ENCODE measurements at regions not wholly inside any gene's neighbourhood (a gene's known extent, or its start where the extent isn't known, plus 50 kb on each side); places are given as distances from the start of the nearest gene placed in this dataset.
"Not testable (repeated sequence)": the region's sequence is repeated elsewhere in the genome, so short reads cannot be mapped to it uniquely, and the experiment has no call there.

DNA sequence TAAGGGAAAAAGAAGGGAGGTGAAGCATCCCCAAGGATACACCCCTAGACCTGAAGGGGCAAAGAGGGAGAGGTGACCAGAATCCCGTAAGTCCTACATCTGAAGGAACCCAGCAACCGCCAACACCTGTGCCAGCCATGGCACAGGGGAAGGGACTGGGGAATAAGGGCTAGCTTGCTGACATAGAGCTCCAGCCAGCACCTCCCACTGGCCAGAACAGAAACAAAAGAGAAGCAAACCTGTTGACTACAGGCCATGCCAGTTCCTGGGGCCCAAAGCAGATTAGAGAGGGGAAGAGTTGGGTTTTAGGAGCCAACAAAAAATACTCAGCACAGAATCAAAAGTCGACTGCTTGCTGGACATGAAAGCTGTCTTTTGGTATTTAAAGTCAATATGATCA lies 244.6 kb downstream of the SUCLG1 start:
- no peak for DNase-seq (ENCODE audit: low spot score)

DNA sequence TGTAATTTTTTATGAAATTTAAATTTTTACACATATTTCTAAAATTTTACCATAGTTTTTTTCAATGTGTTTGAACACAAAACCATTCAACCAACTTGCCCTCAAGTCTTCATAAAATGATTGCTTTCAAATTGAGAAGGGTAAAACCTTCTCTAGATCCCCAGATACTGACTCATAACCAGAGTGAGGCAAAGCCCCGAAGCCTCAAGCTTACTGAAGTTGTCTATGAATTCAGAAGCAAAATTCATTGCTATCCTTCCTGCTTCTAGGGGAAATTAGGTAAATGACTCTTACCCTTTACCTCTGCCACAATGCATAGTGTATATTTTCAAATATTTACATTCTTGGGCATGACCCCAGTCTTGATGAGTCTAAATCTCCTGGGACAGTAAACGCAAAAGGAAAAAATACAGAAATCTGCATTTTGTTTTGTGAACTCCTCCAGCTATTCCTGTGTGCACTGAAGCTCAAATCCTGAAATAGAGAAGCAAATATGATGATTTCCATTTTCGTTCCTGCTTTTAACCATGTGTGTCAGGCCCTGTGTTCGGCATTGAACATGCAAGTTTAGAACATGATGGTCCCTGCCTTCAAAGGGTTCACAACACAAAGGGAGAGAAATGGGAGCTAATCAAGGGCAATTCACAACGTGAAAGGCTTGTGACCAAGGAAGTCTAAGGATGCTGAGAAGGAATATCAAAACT lies 246.3 kb downstream of the SUCLG1 start:
- no peak for DNase-seq (ENCODE audit: low spot score)

DNA sequence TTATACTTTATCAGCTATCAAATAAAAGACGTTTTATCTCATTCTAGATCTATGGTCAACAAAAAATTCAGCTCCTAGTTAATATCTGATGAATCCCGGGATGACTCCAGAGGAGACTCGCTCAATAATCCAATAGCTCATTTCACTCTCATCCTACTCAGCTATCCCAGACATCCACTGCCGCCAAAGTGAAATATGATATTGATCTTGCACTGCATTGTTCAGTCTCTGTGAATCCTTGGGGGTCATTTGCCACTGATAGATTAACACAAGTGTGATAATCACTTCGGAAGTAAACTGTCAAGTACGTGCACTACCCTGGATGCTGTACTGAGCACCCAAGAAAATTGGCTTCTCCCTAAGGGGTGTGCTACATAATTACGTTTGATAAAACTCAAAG lies 249.1 kb downstream of the SUCLG1 start:
- no peak for DNase-seq (ENCODE audit: low spot score)

DNA sequence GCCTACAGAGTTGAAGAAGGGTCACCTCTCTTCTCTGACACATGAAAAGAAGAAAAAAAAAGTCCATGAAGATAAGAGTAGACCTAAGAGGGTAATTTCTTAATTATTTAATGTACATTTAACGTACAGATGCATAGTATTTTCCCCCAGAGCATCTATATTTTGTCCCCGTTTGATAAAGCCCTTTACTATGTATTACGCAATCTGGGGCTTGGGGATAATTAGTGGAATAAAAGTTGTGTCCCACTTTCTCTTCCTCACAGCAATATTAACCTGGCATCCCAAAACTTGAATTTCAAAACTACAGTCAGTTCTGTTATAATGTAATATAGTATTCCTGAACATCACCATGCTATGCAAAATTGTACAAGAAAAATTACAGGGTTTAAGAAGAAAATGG lies 254.1 kb downstream of the SUCLG1 start:
- DNase-seq (ENCODE audit: low spot score), result no peak

DNA sequence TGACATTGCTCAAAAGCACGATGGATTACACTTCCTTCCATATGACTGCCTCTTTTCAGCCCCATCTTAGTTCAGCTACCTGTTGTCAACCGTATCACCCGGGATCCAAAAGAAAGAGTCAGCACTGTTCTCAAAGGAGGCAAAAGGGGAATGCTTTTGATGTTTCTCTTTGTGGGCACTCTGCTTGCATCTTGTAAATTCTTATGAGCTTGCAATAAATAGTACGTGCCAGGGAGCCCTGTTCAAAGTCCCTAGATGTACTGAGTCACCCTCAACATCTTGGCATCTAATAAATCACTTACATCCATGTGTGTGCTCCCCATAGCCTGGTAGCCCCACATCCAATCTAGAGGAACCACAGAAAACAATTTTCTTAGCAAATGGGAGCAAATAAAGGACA lies 256.9 kb downstream of the SUCLG1 start:
- DNase-seq (ENCODE audit: low spot score), result no peak

DNA sequence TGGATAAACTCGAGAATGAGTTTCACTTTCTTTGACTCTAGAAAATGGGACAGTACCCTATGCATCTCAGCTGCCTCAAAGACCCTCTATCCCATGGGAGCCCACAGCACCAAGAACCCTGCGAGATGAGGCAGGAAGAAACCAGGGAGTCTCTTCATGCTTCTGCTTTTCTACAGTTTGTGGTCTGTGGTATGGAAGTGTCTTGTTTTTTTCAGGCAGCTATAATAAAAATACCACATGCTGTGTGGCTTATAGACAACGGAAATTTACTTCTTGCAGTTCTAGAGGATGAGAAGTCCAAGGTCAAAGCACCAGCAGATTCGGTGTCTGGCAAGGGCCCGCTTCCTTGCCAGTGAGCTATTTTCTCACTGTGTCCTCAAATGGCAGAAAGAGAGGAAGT lies 257.9 kb downstream of the SUCLG1 start:
- no peak for DNase-seq (ENCODE audit: low spot score)

DNA sequence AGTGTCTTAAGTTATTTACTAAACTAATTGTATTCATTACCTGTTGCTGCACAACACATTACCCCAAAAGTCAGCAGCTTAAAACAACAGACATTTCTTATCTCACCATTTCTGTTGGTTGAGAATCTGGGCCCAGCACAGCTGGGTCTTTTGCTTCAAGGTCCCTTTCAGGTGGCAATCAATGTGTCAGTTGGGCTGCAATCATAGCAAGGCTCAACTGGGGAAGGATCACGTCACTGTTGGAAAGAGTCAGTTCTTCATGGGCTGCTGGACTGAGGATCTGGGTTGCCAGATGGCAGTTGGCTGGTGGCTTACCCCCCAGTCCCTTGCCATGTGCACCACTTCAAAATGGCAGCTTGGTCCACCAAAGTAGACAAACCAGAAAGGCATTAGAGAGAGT lies 261.2 kb downstream of the SUCLG1 start:
- DNase-seq (ENCODE audit: low spot score), result no peak

DNA sequence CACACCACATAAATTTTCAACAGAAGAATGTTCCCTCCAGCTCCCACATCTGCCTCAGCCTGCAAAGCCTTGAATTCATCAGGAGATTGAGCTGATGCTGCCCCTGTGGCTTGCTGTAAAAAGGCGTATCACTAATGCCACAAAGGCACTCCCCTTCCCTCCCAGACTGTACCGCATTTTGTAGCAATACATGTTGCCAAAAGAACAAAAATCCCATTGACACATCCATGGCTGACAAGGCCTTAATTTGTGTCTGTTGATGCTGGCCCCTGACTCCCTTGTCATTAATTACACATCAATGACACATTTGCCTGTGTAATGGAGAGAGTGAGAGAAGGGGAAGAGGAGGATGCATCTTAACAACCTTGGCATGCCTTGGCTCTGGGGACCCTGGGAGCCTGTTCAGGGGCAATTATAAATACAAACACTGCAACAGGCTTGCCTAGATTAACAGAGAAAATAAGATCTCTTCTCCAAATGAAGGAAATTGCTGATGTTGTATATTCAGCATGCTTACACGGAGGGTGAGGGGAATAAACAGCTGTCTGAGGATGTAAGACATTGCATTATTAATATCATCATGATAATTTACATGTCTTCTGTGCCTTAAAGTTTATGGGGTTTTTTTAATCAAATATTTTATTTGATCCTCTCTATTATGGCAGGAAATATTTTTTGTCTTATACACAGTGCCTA lies 264.0 kb downstream of the SUCLG1 start:
- DNase-seq (ENCODE audit: low spot score), result no peak

DNA sequence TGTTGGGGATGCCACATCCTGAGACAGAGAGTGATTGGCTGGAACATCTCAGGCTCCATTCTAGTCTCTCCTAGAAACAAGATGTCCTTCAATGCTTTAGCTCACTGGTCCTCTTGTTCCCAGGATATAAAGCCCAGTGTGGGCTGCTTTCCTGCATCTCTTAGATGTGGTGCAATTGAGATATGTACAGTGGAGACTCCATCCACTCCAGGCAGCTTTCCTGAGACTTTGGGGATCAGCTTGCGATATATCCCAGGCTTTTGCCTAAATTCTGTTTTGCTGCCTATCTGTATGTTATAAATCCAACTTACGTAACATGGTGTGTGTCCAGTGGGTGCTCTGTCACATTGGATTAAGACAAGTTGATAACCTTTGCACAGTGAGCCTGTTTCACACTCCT lies 264.9 kb downstream of the SUCLG1 start:
- DNase-seq (ENCODE audit: low spot score), result no peak

DNA sequence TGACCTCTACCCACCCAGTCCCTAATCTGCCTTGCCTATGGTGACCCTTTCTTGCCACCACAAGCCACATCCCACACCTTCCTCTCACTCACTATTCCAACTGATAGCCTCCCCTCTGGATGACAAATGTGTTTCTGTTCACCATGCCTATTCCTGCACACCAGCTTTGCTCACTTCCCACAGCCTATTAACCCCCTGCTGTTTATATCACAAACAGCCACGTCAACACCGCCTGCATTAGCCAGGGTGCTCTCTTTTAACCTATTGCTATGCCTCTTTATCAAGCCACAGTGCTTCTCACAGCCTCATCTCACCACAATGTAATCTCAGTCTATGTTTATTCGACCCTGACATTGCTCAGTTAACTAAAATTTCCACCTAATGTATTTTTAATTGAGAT lies 271.8 kb downstream of the SUCLG1 start:
- no peak for DNase-seq (ENCODE audit: low spot score)

DNA sequence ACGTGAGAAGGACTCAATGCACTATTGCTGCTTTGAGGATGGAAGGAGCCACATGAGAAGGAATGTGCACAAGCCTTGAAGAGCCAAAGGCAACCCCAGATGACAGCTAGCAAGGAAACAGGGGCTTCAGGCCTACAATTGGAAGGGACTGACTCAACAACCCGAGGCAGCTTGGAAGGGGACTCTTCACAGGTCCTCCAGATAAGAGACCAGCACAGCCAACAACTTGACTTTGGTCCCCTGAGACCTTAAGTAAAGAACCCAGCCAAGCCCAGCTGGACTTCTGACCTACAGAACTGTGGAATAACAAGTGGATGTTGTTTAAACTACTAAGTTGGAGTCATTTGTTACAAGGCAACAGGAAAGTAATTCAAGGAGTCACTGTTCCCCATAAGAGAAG lies 277.2 kb downstream of the SUCLG1 start:
- no peak for DNase-seq (ENCODE audit: low spot score)

DNA sequence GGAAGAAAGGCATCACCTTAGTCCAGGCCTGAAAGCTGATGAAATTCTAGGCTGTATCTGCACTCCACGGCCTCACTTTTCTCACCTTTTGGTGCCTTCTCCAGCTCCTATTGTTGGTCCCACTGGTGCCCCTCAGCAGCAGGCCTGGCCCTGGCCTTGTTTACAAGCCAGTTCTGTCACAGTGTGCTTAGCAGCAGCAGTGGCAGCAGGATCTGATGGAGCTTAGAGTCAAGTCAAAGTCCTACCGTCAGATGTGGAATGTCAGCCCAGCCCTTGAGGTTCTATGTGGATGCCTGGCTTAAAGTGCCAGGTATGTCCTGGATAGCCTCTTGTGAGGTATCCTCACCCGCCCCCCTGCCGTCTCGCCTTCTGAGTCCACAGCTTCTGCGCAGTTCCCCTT lies 281.3 kb downstream of the SUCLG1 start:
- DNase-seq (ENCODE audit: low spot score), result no peak

DNA sequence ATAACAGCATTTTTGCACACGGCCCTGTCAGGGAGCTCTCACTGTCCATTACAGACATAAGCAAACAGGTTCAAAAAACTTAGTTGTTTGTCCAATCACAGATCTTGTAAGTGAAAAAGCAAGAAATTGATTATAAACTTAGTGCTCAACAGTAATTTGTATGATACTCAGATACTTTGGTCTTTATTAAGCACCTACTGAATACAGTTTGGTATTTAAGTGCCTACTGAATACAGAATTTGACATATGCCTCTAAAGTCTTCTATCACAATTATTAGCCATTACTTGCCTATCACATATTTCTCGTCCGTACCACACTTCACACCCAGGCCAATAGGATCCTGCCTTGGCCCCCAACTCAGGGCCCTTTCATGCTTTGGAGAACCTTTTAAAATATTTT lies 283.1 kb downstream of the SUCLG1 start:
- no peak for DNase-seq (ENCODE audit: low spot score)

DNA sequence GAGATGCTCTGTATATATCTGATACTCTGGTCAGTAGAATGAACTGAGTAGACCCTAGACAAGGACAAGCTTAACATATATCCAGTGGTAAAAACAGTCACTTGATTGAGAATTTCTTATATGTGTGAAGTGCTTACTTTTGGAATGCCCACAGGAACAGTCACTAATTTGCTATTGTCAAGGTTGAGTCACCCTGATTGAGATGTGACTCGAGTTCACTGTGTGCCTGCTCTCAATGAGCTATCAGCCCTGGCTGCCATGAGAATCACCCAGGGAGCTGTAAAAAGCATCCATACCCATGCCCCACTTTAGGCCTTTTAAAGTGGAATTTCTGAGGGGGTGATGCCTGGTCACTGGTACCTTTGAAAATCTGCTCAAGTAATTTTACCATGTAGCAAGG lies 283.7 kb downstream of the SUCLG1 start:
- DNase-seq (ENCODE audit: low spot score), result no peak

DNA sequence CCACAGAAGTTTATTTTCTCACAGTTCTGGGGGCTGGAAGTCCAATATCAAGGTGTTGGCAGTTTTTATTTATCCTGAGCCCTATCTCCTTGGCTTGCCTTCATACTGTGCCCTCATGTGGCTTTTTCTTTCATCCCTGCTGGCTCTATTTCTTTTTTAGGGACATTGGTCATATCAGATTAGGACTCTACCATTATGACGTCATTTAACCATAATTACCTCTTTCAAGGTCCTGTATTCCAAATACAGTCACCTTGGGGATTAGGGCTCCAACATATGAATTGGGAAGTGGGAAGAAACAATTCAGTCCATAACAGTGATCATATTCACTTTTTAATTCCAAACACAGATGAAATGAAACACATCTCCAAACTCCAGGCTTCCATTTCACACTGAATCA lies 286.0 kb downstream of the SUCLG1 start:
- DNase-seq (ENCODE audit: low spot score), result no peak

DNA sequence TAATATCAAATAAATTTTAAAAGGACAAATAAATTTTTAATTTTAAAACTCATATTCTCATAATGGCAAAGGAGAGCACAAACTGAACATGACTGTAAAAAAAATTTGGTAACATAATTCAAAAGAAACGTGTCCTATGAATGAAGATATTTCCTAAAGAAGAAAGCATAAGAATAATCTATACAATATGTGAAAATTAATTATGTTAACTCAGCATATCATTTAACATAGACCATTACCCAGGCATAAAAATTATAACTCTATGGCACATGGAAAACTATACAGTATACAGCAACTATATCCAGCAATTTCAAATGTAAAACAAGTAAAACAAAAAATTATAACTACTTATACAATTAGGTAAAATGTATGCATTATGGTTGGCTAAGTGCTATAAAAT lies 288.1 kb downstream of the SUCLG1 start:
- no peak for DNase-seq (ENCODE audit: low spot score)

DNA sequence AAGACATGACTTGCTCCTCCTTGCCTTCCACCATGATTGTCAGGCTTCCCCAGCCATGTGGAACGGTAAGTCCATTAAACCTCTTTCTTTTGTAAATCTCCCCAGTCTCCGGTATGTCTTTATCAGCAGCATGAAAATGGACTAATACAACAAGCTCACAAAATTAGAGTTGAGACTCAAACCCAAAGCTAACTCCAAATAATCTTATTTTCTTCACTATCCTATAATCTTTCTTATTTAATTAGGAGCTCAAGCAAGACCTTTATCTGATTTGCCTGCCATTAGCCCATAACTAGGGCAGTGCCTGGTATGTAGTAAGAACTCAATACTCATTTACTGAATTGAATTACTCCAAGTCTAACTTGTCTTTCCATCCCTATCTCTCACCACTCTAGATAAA lies 289.2 kb downstream of the SUCLG1 start:
- DNase-seq (ENCODE audit: low spot score), result no peak

DNA sequence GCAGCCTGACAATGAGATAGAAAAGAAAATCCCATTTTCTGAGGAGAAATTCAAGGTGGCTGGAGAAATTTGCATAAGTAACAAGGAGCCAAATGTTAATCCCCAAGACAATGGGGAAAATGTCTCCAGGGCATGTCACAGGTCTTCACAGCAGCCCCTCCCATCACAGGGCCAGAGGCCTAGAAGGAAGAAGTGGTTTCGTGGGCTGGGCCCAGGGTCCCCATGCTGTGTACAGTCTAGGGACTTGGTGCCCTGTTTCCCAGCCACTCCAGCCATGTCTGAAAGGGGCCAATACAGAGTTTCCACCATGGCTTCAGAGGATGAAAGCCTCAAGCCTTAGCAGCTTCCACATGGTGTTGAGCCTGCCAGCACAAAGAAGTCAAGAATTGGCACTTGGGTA lies 290.5 kb downstream of the SUCLG1 start:
- not testable (repeated sequence) for DNase-seq (ENCODE audit: low spot score)

DNA sequence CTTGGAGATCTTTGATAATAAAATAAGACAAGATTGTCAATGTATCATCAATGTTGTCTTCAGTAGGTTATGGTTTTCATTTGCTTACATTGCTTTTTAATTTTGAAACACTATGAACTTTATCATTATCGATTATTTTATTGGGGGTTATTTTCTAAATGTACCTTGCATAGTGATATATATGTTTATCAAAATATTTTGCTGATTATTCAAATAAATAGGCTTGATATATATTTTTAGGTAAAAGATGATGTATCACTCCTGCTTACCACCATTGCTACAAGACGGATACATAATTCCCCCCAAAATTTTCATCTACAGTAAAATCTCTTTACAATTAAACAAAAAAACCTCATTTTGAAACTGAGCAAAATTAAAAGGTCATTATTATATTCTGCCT lies 293.8 kb downstream of the SUCLG1 start:
- DNase-seq (ENCODE audit: low spot score), result no peak

DNA sequence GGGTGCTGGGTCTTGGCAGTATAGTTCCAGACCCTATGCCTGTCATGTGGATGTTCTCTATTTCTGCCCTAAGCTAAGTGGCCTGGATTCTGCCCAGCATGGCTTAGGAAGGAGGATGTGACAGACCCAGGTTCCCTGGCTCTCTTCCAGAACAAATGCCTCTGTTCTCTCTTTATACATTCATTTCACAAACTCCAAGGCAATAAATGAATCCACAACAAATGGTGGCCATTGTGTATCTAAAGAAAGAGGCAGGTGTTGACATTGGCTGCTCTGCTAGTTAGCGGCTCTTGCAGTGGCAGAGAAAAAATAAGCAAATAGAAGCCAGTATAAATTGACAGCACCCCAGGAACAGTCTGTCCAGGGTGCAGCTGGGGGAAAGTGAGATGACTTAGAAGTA lies 298.6 kb downstream of the SUCLG1 start:
- no peak for DNase-seq (ENCODE audit: low spot score)

DNA sequence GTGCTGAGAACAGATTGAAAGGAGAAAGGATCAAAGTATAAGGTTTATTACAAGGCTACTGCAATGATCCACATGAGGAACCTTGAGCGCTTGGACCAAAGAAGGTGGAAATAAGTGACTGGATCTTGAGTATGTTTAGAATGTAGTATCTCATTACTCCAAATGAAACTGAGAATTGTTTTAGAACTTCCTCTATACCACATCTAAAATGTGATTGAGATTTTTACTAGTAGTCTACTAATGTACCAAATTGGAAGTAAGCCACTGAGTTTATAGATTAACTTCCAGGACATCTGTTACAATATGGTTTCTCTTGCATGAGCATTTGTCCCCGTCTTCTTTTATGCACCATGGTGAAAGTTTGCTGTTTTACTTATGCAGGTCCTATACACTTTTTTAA lies 300.5 kb downstream of the SUCLG1 start:
- DNase-seq (ENCODE audit: low spot score), result no peak

DNA sequence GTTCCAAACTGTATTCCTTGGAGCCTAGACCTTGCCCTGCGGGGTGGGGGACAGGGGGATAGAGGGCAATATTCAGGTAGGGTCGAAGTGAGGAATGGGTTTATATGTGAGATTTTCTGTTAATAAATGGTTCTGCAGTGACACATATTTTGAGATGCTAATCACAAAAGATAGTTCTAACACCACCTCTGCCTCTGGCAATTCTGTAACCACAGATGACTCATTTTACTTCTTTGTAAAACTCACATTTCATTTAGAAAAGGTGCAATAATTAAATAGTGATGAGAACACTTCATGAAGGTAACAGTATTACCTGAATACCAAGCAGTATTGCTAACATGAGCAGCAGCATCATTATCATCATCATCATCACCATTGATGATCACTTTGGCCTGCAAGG lies 306.6 kb downstream of the SUCLG1 start:
- no peak for DNase-seq (ENCODE audit: low spot score)

DNA sequence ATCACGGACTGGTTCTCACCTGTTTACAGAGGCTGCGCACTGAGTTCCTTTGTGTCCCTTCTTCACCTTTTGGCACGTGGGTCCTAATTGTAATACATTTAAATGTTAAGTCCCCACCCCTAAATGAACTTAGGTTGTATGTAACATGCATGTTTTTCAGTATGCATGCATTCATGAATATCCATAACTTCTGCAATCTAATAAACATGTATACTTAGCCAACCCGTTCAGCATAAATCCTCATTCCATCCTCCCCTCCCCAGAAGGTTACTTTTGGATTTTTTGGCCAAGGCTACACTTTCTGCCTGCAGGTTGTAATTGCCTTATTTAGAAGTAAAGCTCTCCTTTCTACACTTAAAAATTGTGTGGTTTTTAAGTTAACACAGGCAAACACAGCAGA lies 314.7 kb downstream of the SUCLG1 start:
- no peak for DNase-seq (ENCODE audit: low spot score)

DNA sequence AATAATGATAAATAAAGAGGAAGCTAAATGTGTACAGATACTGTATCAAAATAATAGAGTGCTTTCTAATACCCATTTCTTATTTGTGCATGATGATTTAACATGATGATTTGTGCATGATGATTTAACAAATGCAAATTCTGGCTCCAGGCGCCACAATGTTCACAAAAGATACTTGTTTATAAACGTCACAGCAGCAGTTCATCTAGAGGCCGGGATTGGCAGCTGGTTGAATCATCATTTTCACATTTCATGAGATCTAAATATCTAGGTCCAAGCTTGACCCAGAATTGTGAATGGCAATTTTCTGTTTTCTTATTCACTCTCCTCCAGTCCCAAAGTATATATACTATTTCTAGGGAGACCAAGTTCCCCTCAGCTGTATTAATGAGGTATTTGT lies 322.0 kb downstream of the SUCLG1 start:
- no peak for DNase-seq (ENCODE audit: low spot score)
